H1 (cell line): ENCODE measurements at regions not wholly inside any gene's neighbourhood (a gene's known extent, or its start where the extent isn't known, plus 50 kb on each side); places are given as distances from the start of the nearest gene placed in this dataset.
"Not testable (repeated sequence)": the region's sequence is repeated elsewhere in the genome, so short reads cannot be mapped to it uniquely, and the experiment has no call there.

Source experiments
- CTCF ChIA-PET: fragments of 300-600 bp; sonication (Branson Sonifier 250); formaldehyde crosslinking; loops from one replicate; lab custom pipeline; 2021; ENCODE audit not compliant: partially characterized antibody; lab: Charles Lee
- POLR2A ChIA-PET: fragments of 300-600 bp; sonication (Branson Sonifier 250); formaldehyde crosslinking; loops from one replicate; lab custom pipeline; 2021; ENCODE audit warnings: inconsistent platforms; ENCODE audit not compliant: partially characterized antibody; lab: Charles Lee
- DNase-seq, 2 experiments: peaks; one replicate each; pipeline versions ENCODE4 v3.0.0 to v3.0.0-alpha.2; 2010 to 2022; ENCODE audit warnings: low spot score in 2 of 2, low read depth in 1 of 2, mixed read lengths in 1 of 2
- FAIRE-seq: peaks from 2 replicates; lab custom pipeline; 2011; peaks lifted over from hg19 to GRCh38; lab: Jason Lieb, UNC
- H2AFZ ChIP-seq: 2 replicates; pipeline ENCODE4 v1.8.1; 2012; ENCODE audit warnings: low read length, inconsistent platforms
- H2AK5ac ChIP-seq: 2 replicates; pipeline ENCODE4 v1.6.1; 2013; ENCODE audit warnings: low read depth, low read length
- H2BK120ac ChIP-seq: replicated peaks from 2 replicates; pipeline ENCODE3; 2013; ENCODE audit warnings: low read depth, low read length, inconsistent platforms
- H2BK12ac ChIP-seq: 2 replicates; pipeline ENCODE4 v1.6.1; 2013; ENCODE audit warnings: low read depth, low read length
- H2BK15ac ChIP-seq: 2 replicates; pipeline ENCODE4 v1.6.1; 2013; ENCODE audit warnings: low read length
- H2BK20ac ChIP-seq: 2 replicates; pipeline ENCODE4 v1.6.1; 2013; ENCODE audit warnings: low read length
- H2BK5ac ChIP-seq: 2 replicates; pipeline ENCODE4 v1.6.1; 2013; ENCODE audit warnings: low read depth, low read length
- H3K14ac ChIP-seq: 2 replicates; pipeline ENCODE4 v1.6.1; 2013; ENCODE audit warnings: inconsistent platforms; ENCODE audit not compliant: insufficient read length
- H3K18ac ChIP-seq: 2 replicates; pipeline ENCODE4 v1.6.1; 2013; ENCODE audit warnings: low read length; ENCODE audit errors: extremely low read depth
- H3K23ac ChIP-seq: 2 replicates; pipeline ENCODE4 v1.6.1; 2013; ENCODE audit warnings: inconsistent platforms; ENCODE audit not compliant: insufficient read length
- H3K23me2 ChIP-seq: 2 replicates; pipeline ENCODE4 v1.6.1; 2013; ENCODE audit warnings: low read depth, low read length
- H3K27ac ChIP-seq: 2 replicates; pipeline ENCODE4 v1.6.1; 2011; ENCODE audit warnings: low read depth, low read length, inconsistent platforms
- H3K27me3 ChIP-seq, 4 experiments: replicated peaks in 1 of 4; 1 replicate in 1 of 4; 2 replicates in 3 of 4; pipeline versions ENCODE4 v1.6.1 to v1.8.1; 2011 to 2013; ENCODE audit warnings: low read length in 3 of 4, mild to moderate bottlenecking in 3 of 4, inconsistent platforms in 2 of 4, mixed read lengths in 2 of 4, moderate library complexity in 1 of 4; ENCODE audit not compliant: control insufficient read depth in 3 of 4, insufficient read depth in 3 of 4; ENCODE audit errors: extremely low read depth in 1 of 4
- H3K36me3 ChIP-seq, 4 experiments: 2 replicates each; pipeline versions ENCODE4 v1.6.1 to v1.8.1; 2011 to 2013; ENCODE audit warnings: mild to moderate bottlenecking in 4 of 4, low read length in 3 of 4, moderate library complexity in 2 of 4, control low read depth in 1 of 4, inconsistent platforms in 1 of 4; ENCODE audit not compliant: insufficient read depth in 4 of 4, control insufficient read depth in 2 of 4
- H3K4ac ChIP-seq: replicated peaks from 2 replicates; pipeline ENCODE3; 2013; ENCODE audit warnings: low read length, low read depth, mixed read lengths, inconsistent platforms; ENCODE audit not compliant: insufficient read length
- H3K4me1 ChIP-seq, 4 experiments: replicated peaks in 1 of 4; 1 replicate in 1 of 4; 2 replicates in 3 of 4; pipeline versions ENCODE4 v1.6.1 to v1.8.1; 2011 to 2013; ENCODE audit warnings: low read length in 3 of 4, inconsistent platforms in 2 of 4, mixed read lengths in 1 of 4; ENCODE audit not compliant: insufficient read depth in 4 of 4, control insufficient read depth in 3 of 4
- H3K4me2 ChIP-seq, 2 experiments: 2 replicates each; pipeline versions ENCODE4 v1.6.1 to v1.8.1; 2011 to 2013; ENCODE audit warnings: low read depth in 2 of 2, low read length in 2 of 2, control low read depth in 1 of 2, inconsistent platforms in 1 of 2, mild to moderate bottlenecking in 1 of 2; ENCODE audit not compliant: insufficient read depth in 1 of 2
- H3K4me3 ChIP-seq, 4 experiments: fragments of 200-600, 300-600 bp in 1 of 4; sonication (generic), shearing (Covaris generic), sonication (Bioruptor Twin) in 1 of 4; 2 replicates each; pipeline versions ENCODE4 v1.5.1 to v1.8.1; 2011 to 2016; ENCODE audit warnings: low read length in 4 of 4, low read depth in 3 of 4, control low read depth in 2 of 4, inconsistent platforms in 2 of 4, mild to moderate bottlenecking in 2 of 4, mixed read lengths in 1 of 4, moderate library complexity in 1 of 4; ENCODE audit not compliant: insufficient read depth in 2 of 4; ENCODE audit errors: extremely low read depth in 1 of 4
- H3K56ac ChIP-seq: replicated peaks from 2 replicates; pipeline ENCODE3; 2013; ENCODE audit warnings: low read depth, mild to moderate bottlenecking, mixed read lengths, low read length, inconsistent platforms; ENCODE audit not compliant: insufficient read length
- H3K79me1 ChIP-seq: 2 replicates; pipeline ENCODE4 v1.6.1; 2013; ENCODE audit warnings: low read depth, low read length, control low read depth
- H3K79me2 ChIP-seq, 2 experiments: 2 replicates each; pipeline versions ENCODE4 v1.6.1 to v1.8.1; 2012 to 2013; ENCODE audit warnings: low read length in 2 of 2, mild to moderate bottlenecking in 2 of 2, inconsistent platforms in 1 of 2; ENCODE audit not compliant: insufficient read depth in 2 of 2, control insufficient read depth in 1 of 2
- H3K9ac ChIP-seq, 4 experiments: replicated peaks in 1 of 4; 1 replicate in 1 of 4; 2 replicates in 3 of 4; pipeline versions ENCODE4 v1.6.1 to v1.8.1; 2011 to 2013; ENCODE audit warnings: low read depth in 3 of 4, low read length in 3 of 4, control low read depth in 2 of 4, mild to moderate bottlenecking in 2 of 4, moderate library complexity in 2 of 4, inconsistent platforms in 1 of 4; ENCODE audit errors: extremely low read depth in 1 of 4
- H3K9me3 ChIP-seq, 2 experiments: 2 replicates each; pipeline versions ENCODE4 v1.6.1 to v1.8.1; 2012 to 2013; ENCODE audit warnings: mild to moderate bottlenecking in 2 of 2, moderate library complexity in 2 of 2, control low read depth in 1 of 2, inconsistent platforms in 1 of 2, low read depth in 1 of 2, low read length in 1 of 2, mixed read lengths in 1 of 2; ENCODE audit not compliant: insufficient read depth in 2 of 2
- H4K20me1 ChIP-seq, 2 experiments: replicated peaks in 1 of 2; 2 replicates each; pipeline versions ENCODE3 to v1.8.1; 2011 to 2013; ENCODE audit warnings: inconsistent platforms in 2 of 2, low read length in 2 of 2, mild to moderate bottlenecking in 1 of 2; ENCODE audit not compliant: insufficient read depth in 2 of 2, control insufficient read depth in 1 of 2
- H4K5ac ChIP-seq: 2 replicates; pipeline ENCODE4 v1.6.1; 2013; ENCODE audit warnings: low read length, low read depth, mixed read lengths, inconsistent platforms; ENCODE audit not compliant: insufficient read length
- H4K8ac ChIP-seq: 2 replicates; pipeline ENCODE4 v1.8.0; 2013; ENCODE audit warnings: mild to moderate bottlenecking, moderate library complexity, low read length, inconsistent platforms; ENCODE audit not compliant: insufficient read depth; ENCODE audit errors: extremely low read depth
- H4K91ac ChIP-seq: replicated peaks from 2 replicates; pipeline ENCODE3; 2013; ENCODE audit warnings: low read length, mixed read lengths, inconsistent platforms; ENCODE audit not compliant: insufficient read length
- WGBS, 2 experiments: shearing (Covaris generic) in 1 of 2; methylation state at CpG; one replicate each; pipeline versions ENCODE4 v1.1.6 to v1.1.7; 2013 to 2015; ENCODE audit warnings: low lambda C conversion rate in 2 of 2, mixed read lengths in 2 of 2, inconsistent platforms in 1 of 2, low coverage in 1 of 2, missing lambda C conversion rate in 1 of 2; ENCODE audit not compliant: insufficient replicate concordance in 2 of 2, insufficient coverage in 1 of 2, insufficient read length in 1 of 2; ENCODE audit errors: extremely low coverage in 1 of 2, missing lambda C conversion rate in 1 of 2; 5-methylcytosine and 5-hydroxymethylcytosine counted together

GRCh38 chr7:63753160-63753559 lies 245.5 kb upstream of the ZNF722 start:
- H3K56ac ChIP-seq, POLR2A ChIA-PET, H4K8ac ChIP-seq, H4K91ac ChIP-seq, H3K27me3 ChIP-seq, H3K79me1 ChIP-seq, FAIRE-seq, H3K23me2 ChIP-seq, H4K5ac ChIP-seq, H2BK20ac ChIP-seq, H2AK5ac ChIP-seq, H2BK15ac ChIP-seq, DNase-seq, H3K23ac ChIP-seq, H3K9ac ChIP-seq, H4K20me1 ChIP-seq, H3K79me2 ChIP-seq, H3K4me1 ChIP-seq, H2BK12ac ChIP-seq, H3K27ac ChIP-seq, H3K14ac ChIP-seq, H2BK5ac ChIP-seq, H3K4ac ChIP-seq, H3K4me3 ChIP-seq, H2BK120ac ChIP-seq, H3K18ac ChIP-seq, H3K36me3 ChIP-seq, H3K4me2 ChIP-seq, H2AFZ ChIP-seq, CTCF ChIA-PET: not testable (repeated sequence)
- peaks cover 0 to 16% of the 10 kb centered on the region in 2 experiments; a peak in 2 of 4 replicates for H3K9me3 ChIP-seq
- 94% methylated on average over 5 of the region's 22 CpGs; no CpG with 5 or more reads in 1 of the 2 experiments for WGBS, 2 experiments

GRCh38 chr7:63760202-63760601 lies 238.4 kb upstream of the ZNF722 start:
- H3K4me3 ChIP-seq, H2BK20ac ChIP-seq, H3K79me2 ChIP-seq, H3K4me2 ChIP-seq, H4K5ac ChIP-seq, CTCF ChIA-PET, H3K36me3 ChIP-seq, POLR2A ChIA-PET, H3K4me1 ChIP-seq, H2BK12ac ChIP-seq, H3K27me3 ChIP-seq, H2BK120ac ChIP-seq, H3K14ac ChIP-seq, H3K18ac ChIP-seq, H3K23ac ChIP-seq, H3K23me2 ChIP-seq, H3K9me3 ChIP-seq, DNase-seq, H3K9ac ChIP-seq, H2AK5ac ChIP-seq, H2BK15ac ChIP-seq, H3K79me1 ChIP-seq, H2AFZ ChIP-seq, H3K56ac ChIP-seq, H3K4ac ChIP-seq, FAIRE-seq, H2BK5ac ChIP-seq, H4K91ac ChIP-seq, H4K8ac ChIP-seq, H4K20me1 ChIP-seq, H3K27ac ChIP-seq: not testable (repeated sequence)
- 93% methylated on average over 3 of the region's 29 CpGs; no CpG with 5 or more reads in 1 of the 2 experiments for WGBS, 2 experiments
